Fibroblast of the aortic adventitia (primary cell): ENCODE measurements at regions not wholly inside any gene's neighbourhood (a gene's known extent, or its start where the extent isn't known, plus 50 kb on each side); places are given as distances from the start of the nearest gene placed in this dataset.

Experiments used
- DNase-seq: peaks from one replicate; pipeline ENCODE4 v3.0.0-alpha.2; 2010; ENCODE audit warnings: low read depth
- H3K4me3 ChIP-seq: 2 replicates; pipeline ENCODE4 v1.5.1; 2011; ENCODE audit warnings: low read depth, mild to moderate bottlenecking, control low read depth, low read length, moderate library complexity
- CTCF ChIP-seq: IDR thresholded peaks from 2 replicates; pipeline ENCODE4 v1.5.1; 2011; ENCODE audit warnings: mild to moderate bottlenecking, low read length, control low read depth, inconsistent platforms; ENCODE audit not compliant: insufficient read depth

GRCh38 chr5:4199049-4199841 is 603.6 kb downstream of the IRX1 start:
- no peak overlapping the region for H3K4me3 ChIP-seq
- no peak for DNase-seq
- no peak for TF ChIP-seq CTCF

GRCh38 chr5:4203146-4203545 is 607.5 kb downstream of the IRX1 start:
- no peak for DNase-seq
- no peak for TF ChIP-seq CTCF
- H3K4me3 ChIP-seq, result no peak overlapping the region

GRCh38 chr5:4204276-4205141 is 608.9 kb downstream of the IRX1 start:
- no peak for TF ChIP-seq CTCF

GRCh38 chr5:4205398-4205797 is 609.8 kb downstream of the IRX1 start:
- peak; percentile 4 for DNase-seq

More at GRCh38 chr5:4204276-4205141, 608.9 kb downstream of the IRX1 start:
- H3K4me3 ChIP-seq, result no peak overlapping the region
- DNase-seq, result no peak

GRCh38 chr5:4206127-4206526 is 610.5 kb downstream of the IRX1 start:
- H3K4me3 ChIP-seq, result no peak overlapping the region
- TF ChIP-seq CTCF, result no peak
- no peak for DNase-seq

More at GRCh38 chr5:4205398-4205797, 609.8 kb downstream of the IRX1 start:
- H3K4me3 ChIP-seq, result no peak overlapping the region
- TF ChIP-seq CTCF, result no peak

- no peak overlapping the region for H3K4me3 ChIP-seq
- TF ChIP-seq CTCF, result no peak
Observed at GRCh38 chr5:4207486-4207885, 611.9 kb downstream of the IRX1 start.

More at GRCh38 chr5:4207486-4207885, 611.9 kb downstream of the IRX1 start:
- no peak for DNase-seq
